ENCODE measurements at regions not wholly inside any gene's neighbourhood (a gene's known extent, or its start where the extent isn't known, plus 50 kb on each side); places are given as distances from the start of the nearest gene placed in this dataset.

DNA sequence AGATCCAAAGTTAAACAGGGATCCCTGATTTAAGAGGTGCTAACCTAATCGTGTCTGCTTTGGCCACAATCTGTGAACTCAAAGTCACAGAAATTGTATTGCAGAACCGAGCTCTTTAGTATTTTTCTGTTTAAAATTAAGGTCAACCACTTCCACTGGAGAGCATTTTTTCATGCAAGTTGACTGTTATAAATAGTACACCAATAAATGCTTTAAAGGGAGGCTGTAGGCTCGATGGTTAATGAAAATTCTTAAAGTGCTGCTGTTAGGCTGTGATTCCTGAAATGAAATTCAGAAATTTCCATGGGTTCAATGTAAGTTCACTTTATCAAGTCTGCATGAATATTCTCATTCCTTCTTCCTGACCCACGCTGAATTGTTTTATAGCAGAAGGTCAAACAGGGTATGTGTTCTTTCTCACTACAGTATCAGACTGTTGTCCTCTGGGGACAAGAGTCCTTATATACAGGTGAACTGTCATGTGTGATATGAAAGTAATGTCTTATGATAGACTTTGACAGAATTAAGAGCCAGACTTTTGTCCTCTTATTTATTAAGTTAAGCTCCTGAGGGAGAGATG, 92.5 kb upstream of the HDGFL1 start:
- TF ChIP-seq, protein P1, sequence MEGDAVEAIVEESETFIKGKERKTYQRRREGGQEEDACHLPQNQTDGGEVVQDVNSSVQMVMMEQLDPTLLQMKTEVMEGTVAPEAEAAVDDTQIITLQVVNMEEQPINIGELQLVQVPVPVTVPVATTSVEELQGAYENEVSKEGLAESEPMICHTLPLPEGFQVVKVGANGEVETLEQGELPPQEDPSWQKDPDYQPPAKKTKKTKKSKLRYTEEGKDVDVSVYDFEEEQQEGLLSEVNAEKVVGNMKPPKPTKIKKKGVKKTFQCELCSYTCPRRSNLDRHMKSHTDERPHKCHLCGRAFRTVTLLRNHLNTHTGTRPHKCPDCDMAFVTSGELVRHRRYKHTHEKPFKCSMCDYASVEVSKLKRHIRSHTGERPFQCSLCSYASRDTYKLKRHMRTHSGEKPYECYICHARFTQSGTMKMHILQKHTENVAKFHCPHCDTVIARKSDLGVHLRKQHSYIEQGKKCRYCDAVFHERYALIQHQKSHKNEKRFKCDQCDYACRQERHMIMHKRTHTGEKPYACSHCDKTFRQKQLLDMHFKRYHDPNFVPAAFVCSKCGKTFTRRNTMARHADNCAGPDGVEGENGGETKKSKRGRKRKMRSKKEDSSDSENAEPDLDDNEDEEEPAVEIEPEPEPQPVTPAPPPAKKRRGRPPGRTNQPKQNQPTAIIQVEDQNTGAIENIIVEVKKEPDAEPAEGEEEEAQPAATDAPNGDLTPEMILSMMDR (IDR thresholded peaks at IDR 0.05), result no peak
- TF ChIP-seq POLR2A (IDR thresholded peaks at IDR 0.05), result no peak
